Astrocyte of the cerebellum (primary cell): ENCODE measurements at regions not wholly inside any gene's neighbourhood (a gene's known extent, or its start where the extent isn't known, plus 50 kb on each side); places are given as distances from the start of the nearest gene placed in this dataset.

Experiments
- DNase-seq: peaks from one replicate; pipeline ENCODE4 v3.0.0-alpha.2; 2011; ENCODE audit warnings: low read depth
- H3K4me3 ChIP-seq: 2 replicates; pipeline ENCODE4 v1.5.1; 2011; ENCODE audit warnings: mild to moderate bottlenecking, low read depth, low read length, moderate library complexity
- CTCF ChIP-seq: IDR thresholded peaks from 2 replicates; pipeline ENCODE4 v1.5.1; 2012; ENCODE audit warnings: low read length, low read depth, moderate library complexity, mild to moderate bottlenecking; ENCODE audit errors: missing control alignments
- in situ Hi-C: cut with HindIII; loops from 2 replicates; pipeline ENCODE4 v1.10.0; 2017; ENCODE audit warnings: low sequenced_read_pairs

GRCh38 chr16:86651013-86651627 is 72.8 kb downstream of the FOXL1 start:
- H3K4me3 ChIP-seq: no peak overlapping the region
- no peak for TF ChIP-seq CTCF
- in situ Hi-C loops: no loop called here
- no peak for DNase-seq

- TF ChIP-seq CTCF: no peak
- DNase-seq: no peak
- no peak overlapping the region for H3K4me3 ChIP-seq
- in situ Hi-C loops: no loop called here
Observed at GRCh38 chr16:86651823-86652222, 73.5 kb downstream of the FOXL1 start.

GRCh38 chr16:86653285-86654006 is 75.1 kb downstream of the FOXL1 start:
- DNase-seq: no peak
- H3K4me3 ChIP-seq: no peak overlapping the region
- no peak for TF ChIP-seq CTCF
- in situ Hi-C loops: no loop called here

- DNase-seq: no peak
- in situ Hi-C loops: no loop called here
- no peak for TF ChIP-seq CTCF
- H3K4me3 ChIP-seq: no peak overlapping the region
Observed at GRCh38 chr16:86657972-86658371, 79.6 kb downstream of the FOXL1 start.

GRCh38 chr16:86660623-86661022 is 82.3 kb downstream of the FOXL1 start:
- no peak overlapping the region for H3K4me3 ChIP-seq
- in situ Hi-C loops: loop anchor here (5.0 kb wide), 1 partner anchor 68 kb away; no protein-coding TSS in a partner anchor
- no peak for TF ChIP-seq CTCF
- DNase-seq: no peak

- DNase-seq: no peak
- no peak overlapping the region for H3K4me3 ChIP-seq
- no peak for TF ChIP-seq CTCF
- in situ Hi-C loops: loop anchor here (5.0 kb wide), 1 partner anchor 69 kb away; no protein-coding TSS in a partner anchor
Observed at GRCh38 chr16:86661706-86662105, 83.4 kb downstream of the FOXL1 start.
